Endodermal cell (in vitro differentiated cells): ENCODE measurements at regions not wholly inside any gene's neighbourhood (a gene's known extent, or its start where the extent isn't known, plus 50 kb on each side); places are given as distances from the start of the nearest gene placed in this dataset.

Source experiments
- DNase-seq: peaks from one replicate; pipeline ENCODE4 v3.0.0-alpha.2; 2017
- H3K27ac ChIP-seq: 2 replicates; pipeline ENCODE4 v1.5.1; 2013; ENCODE audit warnings: mild to moderate bottlenecking, low read depth, low read length, moderate library complexity
- H3K27me3 ChIP-seq: 2 replicates; pipeline ENCODE4 v1.6.1; 2013; ENCODE audit warnings: mild to moderate bottlenecking, low read length, moderate library complexity; ENCODE audit not compliant: insufficient read depth, control insufficient read depth, poor library complexity, severe bottlenecking
- H3K36me3 ChIP-seq: 2 replicates; pipeline ENCODE4 v1.7.0; 2013; ENCODE audit warnings: mild to moderate bottlenecking, low read length, moderate library complexity; ENCODE audit not compliant: control insufficient read depth, insufficient read depth
- H3K4me1 ChIP-seq: one replicate; pipeline ENCODE4 v1.7.0; 2013; ENCODE audit warnings: low read length; ENCODE audit not compliant: control insufficient read depth, insufficient read depth
- H3K4me3 ChIP-seq: 2 replicates; pipeline ENCODE4 v1.5.1; 2013; ENCODE audit warnings: mild to moderate bottlenecking, low read length, moderate library complexity
- H3K9ac ChIP-seq: 2 replicates; pipeline ENCODE4 v1.6.1; 2013; ENCODE audit warnings: mild to moderate bottlenecking, low read length, moderate library complexity; ENCODE audit not compliant: poor library complexity, severe bottlenecking; ENCODE audit errors: extremely low read depth
- H3K9me3 ChIP-seq: 2 replicates; pipeline ENCODE4 v1.6.1; 2013; ENCODE audit warnings: mild to moderate bottlenecking, low read length, moderate library complexity; ENCODE audit not compliant: control insufficient read depth
- H3K27ac Mint-ChIP-seq: 2 replicates; pipeline ENCODE4 v1.8.0; 2020; ENCODE audit warnings: mixed read lengths
- H3K27me3 Mint-ChIP-seq: 2 replicates; pipeline ENCODE4 v1.8.0; 2021; ENCODE audit warnings: mild to moderate bottlenecking, mixed read lengths; ENCODE audit not compliant: insufficient read depth
- H3K36me3 Mint-ChIP-seq: 2 replicates; pipeline ENCODE4 v1.8.0; 2020; ENCODE audit warnings: low read depth, mixed read lengths
- H3K4me1 Mint-ChIP-seq: 2 replicates; pipeline ENCODE4 v1.8.0; 2020; ENCODE audit warnings: mixed read lengths
- H3K4me3 Mint-ChIP-seq: 2 replicates; pipeline ENCODE4 v1.8.0; 2020; ENCODE audit warnings: mild to moderate bottlenecking, moderate library complexity, mixed read lengths
- H3K9me3 Mint-ChIP-seq: 2 replicates; pipeline ENCODE4 v1.8.0; 2020; ENCODE audit warnings: mild to moderate bottlenecking, mixed read lengths
- WGBS, 2 experiments: methylation state at CpG; one replicate each; pipeline versions ENCODE4 v1.1.5 to v1.1.7; 2013; ENCODE audit warnings: missing lambda C conversion rate in 2 of 2, mixed read lengths in 1 of 2; ENCODE audit not compliant: insufficient coverage in 1 of 2, insufficient read length in 1 of 2; 5-methylcytosine and 5-hydroxymethylcytosine counted together
- TF ChIP-seq, protein P1 (sequence below): fragments of 200-600 bp; sonication (generic); conservative IDR thresholded peaks from 2 replicates; pipeline ENCODE4 v1.5.0; 2021; ENCODE audit warnings: antibody characterized with exemption, mild to moderate bottlenecking

DNA sequence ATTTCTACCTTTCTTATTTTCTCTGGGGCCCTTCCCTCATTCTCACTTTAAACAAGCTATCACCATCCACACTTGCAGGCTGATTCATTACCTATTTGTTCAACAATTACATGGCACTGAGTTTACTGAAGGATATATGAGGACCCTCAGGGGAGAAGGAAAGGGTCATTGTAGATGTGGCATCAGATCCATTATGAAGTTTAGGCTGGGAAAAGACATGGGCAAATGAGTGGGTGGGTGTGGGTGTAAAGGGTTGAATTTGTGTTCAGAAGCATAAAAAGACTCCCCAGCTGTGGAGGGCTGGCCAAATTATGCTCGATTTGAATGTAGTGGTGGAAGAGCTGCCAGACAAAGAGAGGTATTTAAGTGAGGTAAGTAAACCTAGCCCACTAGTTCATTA lies 55.9 kb upstream of the MTAP start:
- H3K27ac Mint-ChIP-seq = no peak overlapping the region
- Histone ChIP-seq H3K27me3 (peaks cover 100% of the 10 kb centered on the region), H3K9ac (no peak overlapping the region), H3K27ac (no peak overlapping the region), H3K36me3 (no peaks in the 10 kb centered on the region), H3K4me3 (no peak overlapping the region), H3K9me3 (no peaks in the 10 kb centered on the region), H3K4me1 (no peaks in the 10 kb centered on the region)
- H3K4me1 Mint-ChIP-seq = no peaks in the 10 kb centered on the region
- H3K4me3 Mint-ChIP-seq = no peak overlapping the region
- H3K27me3 Mint-ChIP-seq = peaks cover 98% of the 10 kb centered on the region
- 25 to 56% methylated on average over 1 of the region's 1 CpG for WGBS, 2 experiments
- DNase-seq = no peak
- TF ChIP-seq, protein P1, sequence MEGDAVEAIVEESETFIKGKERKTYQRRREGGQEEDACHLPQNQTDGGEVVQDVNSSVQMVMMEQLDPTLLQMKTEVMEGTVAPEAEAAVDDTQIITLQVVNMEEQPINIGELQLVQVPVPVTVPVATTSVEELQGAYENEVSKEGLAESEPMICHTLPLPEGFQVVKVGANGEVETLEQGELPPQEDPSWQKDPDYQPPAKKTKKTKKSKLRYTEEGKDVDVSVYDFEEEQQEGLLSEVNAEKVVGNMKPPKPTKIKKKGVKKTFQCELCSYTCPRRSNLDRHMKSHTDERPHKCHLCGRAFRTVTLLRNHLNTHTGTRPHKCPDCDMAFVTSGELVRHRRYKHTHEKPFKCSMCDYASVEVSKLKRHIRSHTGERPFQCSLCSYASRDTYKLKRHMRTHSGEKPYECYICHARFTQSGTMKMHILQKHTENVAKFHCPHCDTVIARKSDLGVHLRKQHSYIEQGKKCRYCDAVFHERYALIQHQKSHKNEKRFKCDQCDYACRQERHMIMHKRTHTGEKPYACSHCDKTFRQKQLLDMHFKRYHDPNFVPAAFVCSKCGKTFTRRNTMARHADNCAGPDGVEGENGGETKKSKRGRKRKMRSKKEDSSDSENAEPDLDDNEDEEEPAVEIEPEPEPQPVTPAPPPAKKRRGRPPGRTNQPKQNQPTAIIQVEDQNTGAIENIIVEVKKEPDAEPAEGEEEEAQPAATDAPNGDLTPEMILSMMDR = no peak
- no peaks in the 10 kb centered on the region for H3K9me3 Mint-ChIP-seq
- H3K36me3 Mint-ChIP-seq = no peaks in the 10 kb centered on the region

DNA sequence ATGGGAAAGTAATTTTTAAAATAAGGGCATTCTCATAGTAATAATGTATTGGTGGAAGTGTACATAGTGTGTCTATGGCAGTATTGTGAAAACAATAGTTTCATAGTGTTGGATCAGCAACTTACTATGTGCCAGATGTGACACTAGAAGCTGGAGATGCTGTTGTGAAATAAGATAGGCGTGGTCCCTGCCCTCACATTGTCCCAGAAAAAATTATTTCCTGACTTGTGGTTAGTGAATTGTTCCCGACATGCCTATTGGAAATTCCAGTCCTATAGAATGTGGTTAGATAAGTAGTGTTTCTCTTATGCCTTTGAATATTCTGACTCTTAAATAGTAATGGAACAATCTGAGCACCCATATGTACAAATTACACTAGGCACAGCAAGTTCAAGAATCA lies 55.3 kb upstream of the MTAP start:
- Histone ChIP-seq H3K27me3 (peaks cover 100% of the 10 kb centered on the region), H3K9ac (no peak overlapping the region), H3K9me3 (no peaks in the 10 kb centered on the region), H3K36me3 (no peaks in the 10 kb centered on the region), H3K4me3 (no peak overlapping the region), H3K4me1 (no peaks in the 10 kb centered on the region), H3K27ac (no peak overlapping the region)
- Mint-ChIP-seq H3K27me3 (peaks cover 98% of the 10 kb centered on the region), H3K27ac (no peak overlapping the region), H3K4me3 (no peak overlapping the region), H3K36me3 (no peaks in the 10 kb centered on the region), H3K4me1 (no peaks in the 10 kb centered on the region), H3K9me3 (no peaks in the 10 kb centered on the region)
- DNase-seq = no peak
- TF ChIP-seq, protein P1 = no peak
- 32% methylated on average over 2 of the region's 2 CpGs; no CpG with 5 or more reads in 1 of the 2 experiments for WGBS, 2 experiments

DNA sequence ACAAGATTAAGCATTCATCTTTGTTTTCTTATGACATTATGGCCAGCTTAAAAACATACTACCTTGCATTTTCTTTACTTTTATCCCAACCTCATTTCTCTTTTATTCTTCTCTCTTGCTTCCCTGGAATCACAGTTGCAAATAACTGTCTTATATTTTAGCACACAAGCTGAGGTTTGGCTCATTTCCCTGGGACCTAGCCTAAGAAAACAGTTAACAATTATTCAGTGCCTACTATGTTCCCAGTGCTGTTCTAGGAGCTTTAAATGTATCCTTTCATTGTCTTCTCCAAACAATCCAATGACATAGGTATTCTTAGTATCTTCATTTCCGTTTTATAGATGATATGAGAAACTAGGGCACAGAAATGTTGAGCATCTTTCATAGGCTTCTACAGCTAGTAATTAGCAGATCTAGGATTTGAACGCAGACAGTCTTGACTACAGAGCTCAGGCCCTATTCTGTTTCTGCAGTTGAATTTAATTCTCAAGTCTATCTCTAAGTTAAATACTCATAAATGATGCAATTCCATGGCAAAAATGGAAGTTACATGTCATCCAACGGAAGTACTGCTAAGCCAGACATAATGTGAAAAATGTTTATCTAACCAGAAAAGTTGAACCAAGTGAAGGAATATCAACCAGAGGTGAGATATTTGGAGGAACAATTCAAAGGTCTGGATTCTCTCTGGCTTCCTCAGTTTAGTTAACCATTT lies 52.3 kb upstream of the MTAP start:
- H3K4me1 ChIP-seq = no peaks in the 10 kb centered on the region
- no peak overlapping the region for H3K27ac Mint-ChIP-seq
- WGBS, 2 experiments = 0 to 47% methylated on average over 1 to 3 of the region's 3 CpGs
- H3K27ac ChIP-seq = no peak overlapping the region
- peaks cover 99% of the 10 kb centered on the region for H3K27me3 Mint-ChIP-seq
- H3K9me3 Mint-ChIP-seq = no peaks in the 10 kb centered on the region
- no peaks in the 10 kb centered on the region for H3K4me1 Mint-ChIP-seq
- DNase-seq = no peak
- H3K4me3 Mint-ChIP-seq = no peak overlapping the region
- no peaks in the 10 kb centered on the region for H3K36me3 ChIP-seq
- no peak overlapping the region for H3K9ac ChIP-seq
- no peaks in the 10 kb centered on the region for H3K9me3 ChIP-seq
- no peaks in the 10 kb centered on the region for H3K36me3 Mint-ChIP-seq
- no peak overlapping the region for H3K4me3 ChIP-seq
- peaks cover 100% of the 10 kb centered on the region for H3K27me3 ChIP-seq
- TF ChIP-seq, protein P1 = no peak
